ENCODE measurements at regions not wholly inside any gene's neighbourhood (a gene's known extent, or its start where the extent isn't known, plus 50 kb on each side); places are given as distances from the start of the nearest gene placed in this dataset.

GRCh38 chr12:90870971-90871725, 83.8 kb downstream of the CCER1 start:
- TF ChIP-seq CTCF (IDR thresholded peaks at IDR 0.05; ENCODE audit: insufficient read depth, low read depth, low read length) (no peak), EZH2 (IDR thresholded peaks at IDR 0.05; ENCODE audit: insufficient read depth, low read length) (no peak)
